ENCODE measurements at regions not wholly inside any gene's neighbourhood (a gene's known extent, or its start where the extent isn't known, plus 50 kb on each side); places are given as distances from the start of the nearest gene placed in this dataset.

GRCh38 chr2:217628061-217628460, 374.7 kb downstream of the TNS1 start:
- no peak for DNase-seq (ENCODE audit: low read depth in 2 of 2, low spot score in 1 of 2)

- no peak for DNase-seq (ENCODE audit: low read depth in 2 of 2, low spot score in 1 of 2)
Observed at GRCh38 chr2:217626926-217627325, 375.9 kb downstream of the TNS1 start.

- DNase-seq (ENCODE audit: low read depth in 2 of 2, low spot score in 1 of 2) = no peak
Observed at GRCh38 chr2:217625557-217626169, 377.1 kb downstream of the TNS1 start.

GRCh38 chr2:217623281-217623912, 379.4 kb downstream of the TNS1 start:
- DNase-seq (ENCODE audit: low read depth in 2 of 2, low spot score in 1 of 2) = no peak

GRCh38 chr2:217622205-217623060, 380.4 kb downstream of the TNS1 start:
- no peak for DNase-seq (ENCODE audit: low read depth in 2 of 2, low spot score in 1 of 2)

- DNase-seq (ENCODE audit: low read depth in 2 of 2, low spot score in 1 of 2) = no peak
Observed at GRCh38 chr2:217621391-217621801, 381.4 kb downstream of the TNS1 start.

- no peak for DNase-seq (ENCODE audit: low read depth in 2 of 2, low spot score in 1 of 2)
Observed at GRCh38 chr2:217618744-217619143, 384.1 kb downstream of the TNS1 start.

- no peak for DNase-seq (ENCODE audit: low read depth in 2 of 2, low spot score in 1 of 2)
Observed at GRCh38 chr2:217617616-217618022, 385.2 kb downstream of the TNS1 start.

- DNase-seq (ENCODE audit: low read depth in 2 of 2, low spot score in 1 of 2) = no peak
Observed at GRCh38 chr2:217616936-217617335, 385.9 kb downstream of the TNS1 start.

GRCh38 chr2:217615171-217615570, 387.6 kb downstream of the TNS1 start:
- DNase-seq (ENCODE audit: low read depth in 2 of 2, low spot score in 1 of 2) = no peak

- no peak for DNase-seq (ENCODE audit: low read depth in 2 of 2, low spot score in 1 of 2)
Observed at GRCh38 chr2:217614498-217614897, 388.3 kb downstream of the TNS1 start.

- DNase-seq (ENCODE audit: low read depth in 2 of 2, low spot score in 1 of 2) = no peak
Observed at GRCh38 chr2:217614096-217614495, 388.7 kb downstream of the TNS1 start.

- DNase-seq (ENCODE audit: low read depth in 2 of 2, low spot score in 1 of 2) = no peak
Observed at GRCh38 chr2:217612920-217613319, 389.9 kb downstream of the TNS1 start.

GRCh38 chr2:217612211-217612610, 390.6 kb downstream of the TNS1 start:
- DNase-seq (ENCODE audit: low read depth in 2 of 2, low spot score in 1 of 2) = no peak

- no peak for DNase-seq (ENCODE audit: low read depth in 2 of 2, low spot score in 1 of 2)
Observed at GRCh38 chr2:217611626-217612127, 391.1 kb downstream of the TNS1 start.

- DNase-seq (ENCODE audit: low read depth in 2 of 2, low spot score in 1 of 2) = no peak
Observed at GRCh38 chr2:217611056-217611455, 391.7 kb downstream of the TNS1 start.

GRCh38 chr2:217610401-217610814, 392.4 kb downstream of the TNS1 start:
- peak in 1 of 2 donors; percentile 1 for DNase-seq (ENCODE audit: low read depth in 2 of 2, low spot score in 1 of 2)

GRCh38 chr2:217609952-217610351, 392.8 kb downstream of the TNS1 start:
- no peak for DNase-seq (ENCODE audit: low read depth in 2 of 2, low spot score in 1 of 2)

GRCh38 chr2:217606296-217606695, 396.5 kb downstream of the TNS1 start:
- no peak for DNase-seq (ENCODE audit: low read depth in 2 of 2, low spot score in 1 of 2)

GRCh38 chr2:217604527-217605194, 398.1 kb downstream of the TNS1 start:
- DNase-seq (ENCODE audit: low read depth in 2 of 2, low spot score in 1 of 2) = no peak

GRCh38 chr2:217601601-217602000, 401.2 kb downstream of the TNS1 start:
- DNase-seq (ENCODE audit: low read depth in 2 of 2, low spot score in 1 of 2) = no peak

All from stimulated activated CD8-positive, alpha-beta memory T cell treated with anti-CD3 and anti-CD28 coated beads, Interleukin-4, amount 100 ng/mL, for 1 hour (primary cell).